ENCODE measurements at regions not wholly inside any gene's neighbourhood (a gene's known extent, or its start where the extent isn't known, plus 50 kb on each side); places are given as distances from the start of the nearest gene placed in this dataset.
A peak's percentile ranks its signal among the peaks of the same experiment; 100 is the strongest.

DNA sequence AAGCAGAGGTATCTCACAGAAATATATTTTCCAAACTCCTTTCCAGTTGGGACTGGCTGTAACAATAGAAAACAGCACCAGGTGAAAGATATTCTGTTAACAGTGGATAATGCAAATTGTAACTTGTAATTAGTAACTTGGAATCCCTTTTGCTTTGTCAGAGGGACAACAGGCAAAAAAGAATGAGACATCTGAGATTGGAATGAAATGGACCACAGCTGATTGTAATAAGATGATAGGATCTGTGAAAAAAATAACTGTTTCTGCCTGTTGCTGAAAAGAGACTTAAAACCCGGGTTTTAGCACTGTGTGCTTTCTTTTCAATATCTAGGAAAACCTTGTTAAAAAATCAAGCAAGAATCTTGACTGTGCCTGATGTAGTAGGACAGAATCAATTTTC, 655.7 kb downstream of the METTL15 start:
- H3K9ac ChIP-seq (ENCODE audit: low read length): no peak overlapping the region
- DNase-seq (ENCODE audit: low read depth): peak; percentile 22
- H3K4me1 ChIP-seq (ENCODE audit: control insufficient read depth, insufficient read depth, low read length): peaks cover 6% of the 10 kb centered on the region
- H3K4me3 ChIP-seq (ENCODE audit: low read length): no peak overlapping the region
- H3K27me3 ChIP-seq (replicated peaks; ENCODE audit: control insufficient read depth, insufficient read depth, low read length): no peaks in the 10 kb centered on the region
- no peaks in the 10 kb centered on the region for H3K36me3 ChIP-seq (ENCODE audit: control insufficient read depth, insufficient read depth, low read length, severe bottlenecking)
- H3K9me3 ChIP-seq (ENCODE audit: control insufficient read depth, low read length): peaks cover 8% of the 10 kb centered on the region

DNA sequence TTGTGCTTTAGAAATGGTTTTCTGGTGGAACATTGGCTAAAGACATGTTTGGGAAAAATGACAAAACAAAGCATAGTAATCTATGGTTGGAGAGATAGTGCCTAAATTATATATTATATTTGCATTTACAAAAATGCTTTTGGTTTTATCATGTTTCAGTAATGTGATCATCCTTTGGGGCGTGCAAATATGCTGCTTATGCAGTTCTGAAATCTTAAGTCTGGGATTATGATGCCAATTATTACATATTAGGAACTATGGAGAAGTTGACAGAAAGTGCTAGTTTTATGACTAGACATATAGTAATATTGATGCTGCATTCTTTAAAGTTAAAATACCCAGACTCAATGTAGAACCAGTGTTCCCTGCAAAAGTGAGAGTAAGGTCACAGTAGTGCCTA, 655.0 kb downstream of the METTL15 start:
- no peak for DNase-seq (ENCODE audit: low read depth)
- H3K9me3 ChIP-seq (ENCODE audit: control insufficient read depth, low read length): peaks cover 4% of the 10 kb centered on the region
- H3K4me3 ChIP-seq (ENCODE audit: low read length): no peak overlapping the region
- H3K36me3 ChIP-seq (ENCODE audit: control insufficient read depth, insufficient read depth, low read length, severe bottlenecking): no peaks in the 10 kb centered on the region
- H3K9ac ChIP-seq (ENCODE audit: low read length): no peak overlapping the region
- no peaks in the 10 kb centered on the region for H3K27me3 ChIP-seq (replicated peaks; ENCODE audit: control insufficient read depth, insufficient read depth, low read length)
- H3K4me1 ChIP-seq (ENCODE audit: control insufficient read depth, insufficient read depth, low read length): peaks cover 7% of the 10 kb centered on the region

DNA sequence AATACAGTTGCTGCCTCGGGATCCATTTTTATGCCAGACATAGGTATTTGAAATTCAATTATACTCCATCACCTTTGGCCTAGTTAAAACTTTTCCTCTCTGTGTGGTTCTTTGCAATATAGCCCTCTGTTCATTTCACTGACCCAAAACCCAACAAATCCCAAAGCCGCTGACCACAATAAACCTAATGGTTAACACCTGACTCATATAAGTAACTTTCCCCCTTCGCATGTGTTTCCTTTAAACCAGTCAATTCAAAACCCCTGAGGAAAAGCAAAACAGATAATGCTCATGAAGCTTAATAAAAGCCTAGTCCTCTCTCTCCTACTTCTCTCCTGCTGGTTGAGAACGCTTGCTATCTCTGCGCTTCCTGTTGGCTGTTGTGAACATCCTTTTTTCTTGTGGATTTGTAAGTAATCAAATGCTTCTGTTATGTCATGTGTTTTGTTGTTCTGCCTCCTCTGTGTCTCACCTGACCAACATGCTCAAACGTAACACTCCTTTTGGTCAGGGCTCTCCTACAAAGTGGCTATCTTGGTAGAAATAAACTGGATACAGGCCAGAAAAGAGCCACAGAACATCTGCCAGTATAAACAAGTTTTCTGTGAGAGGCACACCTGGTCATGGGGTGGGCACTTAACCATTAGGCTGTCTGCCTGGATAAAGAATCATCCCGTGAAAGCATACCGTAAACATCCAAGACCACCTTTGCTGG, 652.6 kb downstream of the METTL15 start:
- Histone ChIP-seq H3K36me3 (ENCODE audit: control insufficient read depth, insufficient read depth, low read length, severe bottlenecking) (no peaks in the 10 kb centered on the region), H3K9me3 (ENCODE audit: control insufficient read depth, low read length) (no peaks in the 10 kb centered on the region), H3K9ac (ENCODE audit: low read length) (no peak overlapping the region), H3K4me1 (ENCODE audit: control insufficient read depth, insufficient read depth, low read length) (peaks cover 25% of the 10 kb centered on the region), H3K4me3 (ENCODE audit: low read length) (no peak overlapping the region), H3K27me3 (replicated peaks; ENCODE audit: control insufficient read depth, insufficient read depth, low read length) (no peaks in the 10 kb centered on the region)
- peak; percentile 34 for DNase-seq (ENCODE audit: low read depth)

DNA sequence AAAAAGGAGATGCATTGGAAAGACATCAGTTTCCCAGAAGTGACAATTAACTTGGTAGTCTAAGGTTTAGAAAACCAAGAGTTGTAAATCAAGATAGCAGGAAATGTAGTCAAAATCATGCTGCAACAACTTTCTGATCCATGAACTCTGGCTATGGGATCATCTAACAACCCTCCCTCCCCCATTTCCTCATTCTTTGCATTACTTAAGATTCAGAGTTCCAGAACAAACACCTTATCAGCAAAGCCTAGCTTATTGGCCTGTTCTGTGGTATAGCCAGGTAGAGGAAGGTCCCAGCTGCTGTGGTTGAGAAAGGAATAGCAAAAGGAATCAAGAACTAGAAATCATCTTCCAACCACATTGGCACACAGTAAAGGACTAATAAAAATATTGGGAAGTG, 651.1 kb downstream of the METTL15 start:
- Histone ChIP-seq H3K36me3 (ENCODE audit: control insufficient read depth, insufficient read depth, low read length, severe bottlenecking) (no peaks in the 10 kb centered on the region), H3K9ac (ENCODE audit: low read length) (no peak overlapping the region), H3K9me3 (ENCODE audit: control insufficient read depth, low read length) (no peaks in the 10 kb centered on the region), H3K27me3 (replicated peaks; ENCODE audit: control insufficient read depth, insufficient read depth, low read length) (no peaks in the 10 kb centered on the region), H3K4me1 (ENCODE audit: control insufficient read depth, insufficient read depth, low read length) (peaks cover 25% of the 10 kb centered on the region), H3K4me3 (ENCODE audit: low read length) (no peak overlapping the region)
- DNase-seq (ENCODE audit: low read depth): no peak

DNA sequence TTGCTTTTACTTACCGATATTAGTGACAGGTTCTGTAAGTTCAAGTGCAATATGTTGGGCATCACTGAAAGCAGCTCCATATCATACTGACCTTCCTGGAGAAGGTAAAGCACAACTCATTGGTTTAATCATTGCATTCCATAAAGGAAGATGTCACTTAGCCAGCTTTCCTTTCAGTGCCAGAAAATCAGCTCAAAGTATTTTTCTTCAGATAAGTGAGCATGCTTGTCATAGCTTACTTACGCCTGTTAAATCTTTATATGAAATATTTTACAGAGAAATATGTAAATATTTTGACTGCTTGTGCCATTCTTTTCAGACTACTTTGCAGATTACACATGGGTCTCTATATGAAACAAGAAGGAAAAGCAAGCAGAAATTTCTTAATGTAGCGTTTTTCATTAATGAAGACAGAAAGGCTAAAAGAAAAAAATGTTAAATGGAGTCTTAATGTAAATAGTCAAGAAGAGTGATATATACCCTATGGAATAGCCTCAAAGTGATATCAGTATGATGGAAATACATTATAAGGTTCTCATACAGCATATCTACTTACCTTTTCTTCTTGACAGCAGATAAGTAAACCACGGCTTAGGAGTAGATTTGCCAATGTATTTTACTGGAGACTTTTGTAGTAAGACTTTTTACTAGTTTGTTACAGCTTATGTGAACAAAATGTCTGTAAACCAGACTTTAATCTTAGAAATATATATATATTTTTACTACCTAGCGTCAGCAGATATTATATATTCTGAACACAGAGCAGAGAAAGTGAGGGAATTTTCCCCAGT, 649.7 kb downstream of the METTL15 start:
- Histone ChIP-seq H3K36me3 (ENCODE audit: control insufficient read depth, insufficient read depth, low read length, severe bottlenecking) (no peaks in the 10 kb centered on the region), H3K4me1 (ENCODE audit: control insufficient read depth, insufficient read depth, low read length) (peaks cover 25% of the 10 kb centered on the region), H3K9ac (ENCODE audit: low read length) (no peak overlapping the region), H3K27me3 (replicated peaks; ENCODE audit: control insufficient read depth, insufficient read depth, low read length) (no peaks in the 10 kb centered on the region), H3K9me3 (ENCODE audit: control insufficient read depth, low read length) (no peaks in the 10 kb centered on the region), H3K4me3 (ENCODE audit: low read length) (no peak overlapping the region)
- DNase-seq (ENCODE audit: low read depth): peak; percentile 65

DNA sequence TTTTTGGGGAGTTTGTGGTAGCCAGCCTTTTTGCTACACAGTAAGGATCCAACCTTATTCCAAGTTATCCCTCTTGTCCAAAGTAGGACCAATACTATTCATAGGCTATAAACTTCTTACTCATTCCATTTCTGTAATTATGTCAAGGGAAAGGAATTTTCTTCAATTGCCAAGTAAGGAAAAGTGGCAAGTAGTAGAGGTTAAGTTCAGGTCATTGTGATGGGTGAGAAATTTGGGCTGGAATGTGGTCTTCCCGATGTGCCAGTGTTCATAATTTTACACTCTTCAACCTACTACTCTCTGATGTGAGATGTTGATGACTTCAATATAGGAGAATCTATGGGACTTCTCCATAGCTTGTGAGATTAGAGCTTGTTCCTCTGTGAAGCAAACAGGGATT, 648.8 kb downstream of the METTL15 start:
- no peaks in the 10 kb centered on the region for H3K27me3 ChIP-seq (replicated peaks; ENCODE audit: control insufficient read depth, insufficient read depth, low read length)
- H3K9ac ChIP-seq (ENCODE audit: low read length): no peak overlapping the region
- H3K9me3 ChIP-seq (ENCODE audit: control insufficient read depth, low read length): no peaks in the 10 kb centered on the region
- no peaks in the 10 kb centered on the region for H3K36me3 ChIP-seq (ENCODE audit: control insufficient read depth, insufficient read depth, low read length, severe bottlenecking)
- peak; percentile 46 for DNase-seq (ENCODE audit: low read depth)
- H3K4me3 ChIP-seq (ENCODE audit: low read length): peak overlapping the region; percentile 14
- H3K4me1 ChIP-seq (ENCODE audit: control insufficient read depth, insufficient read depth, low read length): peaks cover 25% of the 10 kb centered on the region

DNA sequence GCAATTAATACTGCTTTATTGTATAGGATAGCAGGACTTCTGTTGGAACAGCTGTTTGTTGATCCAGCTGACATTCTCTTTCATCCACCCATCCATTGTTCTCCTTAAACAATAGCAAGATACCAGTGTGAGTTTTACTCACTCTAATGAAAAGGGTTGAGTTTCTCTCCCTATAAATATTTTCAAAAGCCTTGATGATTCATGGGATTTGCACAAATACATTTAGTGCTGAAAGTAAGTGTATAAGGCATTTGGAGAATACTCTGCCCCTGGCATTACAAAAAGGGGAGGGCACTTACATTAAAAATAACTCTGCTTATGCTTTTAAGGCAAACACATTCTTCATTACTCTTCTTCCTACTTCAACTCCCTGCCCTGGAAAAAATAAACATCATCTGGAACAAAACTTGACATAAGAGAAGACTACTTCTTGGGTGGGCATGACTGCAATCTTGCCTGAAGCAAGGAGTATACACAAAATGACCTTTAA, 634.9 kb downstream of the METTL15 start:
- peaks cover 3% of the 10 kb centered on the region for H3K4me1 ChIP-seq (ENCODE audit: control insufficient read depth, insufficient read depth, low read length)
- DNase-seq (ENCODE audit: low read depth): peak; percentile 50
- no peak overlapping the region for H3K4me3 ChIP-seq (ENCODE audit: low read length)
- H3K9me3 ChIP-seq (ENCODE audit: control insufficient read depth, low read length): no peaks in the 10 kb centered on the region
- H3K36me3 ChIP-seq (ENCODE audit: control insufficient read depth, insufficient read depth, low read length, severe bottlenecking): no peaks in the 10 kb centered on the region
- no peak overlapping the region for H3K9ac ChIP-seq (ENCODE audit: low read length)
- H3K27me3 ChIP-seq (replicated peaks; ENCODE audit: control insufficient read depth, insufficient read depth, low read length): no peaks in the 10 kb centered on the region

DNA sequence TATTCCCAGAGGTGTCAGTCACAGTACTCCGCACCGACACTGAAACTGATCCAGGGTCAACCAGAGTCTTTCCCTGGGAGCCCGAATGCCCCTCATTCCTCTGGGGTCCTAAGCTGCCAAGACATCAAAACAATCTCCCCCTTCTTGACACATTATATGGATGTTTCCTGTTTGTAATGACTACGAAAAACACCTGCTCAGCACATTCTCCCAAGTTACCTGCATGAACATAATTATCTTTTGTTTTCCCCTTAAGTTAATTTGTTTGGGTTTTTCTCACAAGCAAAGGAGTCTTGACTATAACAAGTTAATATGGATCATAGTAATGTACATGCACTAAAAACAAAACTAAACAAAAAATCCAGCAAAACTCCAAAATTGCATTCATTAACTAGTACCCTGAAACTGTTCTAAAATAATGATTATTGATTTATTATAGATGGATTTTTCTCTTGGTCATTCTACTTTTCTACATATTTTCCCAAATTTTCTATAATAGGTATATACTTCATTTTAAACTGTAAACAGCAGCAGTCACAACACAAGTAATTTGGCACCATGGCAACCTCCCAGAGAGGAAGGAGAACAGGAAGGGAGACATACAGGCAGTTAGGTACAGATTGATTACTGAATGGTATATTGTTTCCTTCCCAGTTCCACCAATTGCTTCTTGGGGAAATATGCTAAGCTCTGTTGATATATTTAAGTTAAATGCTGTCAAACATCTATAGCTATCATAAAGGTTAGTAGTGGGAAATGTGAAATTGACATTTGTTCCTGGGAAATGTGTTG, 631.5 kb downstream of the METTL15 start:
- Histone ChIP-seq H3K9me3 (ENCODE audit: control insufficient read depth, low read length) (no peaks in the 10 kb centered on the region), H3K4me1 (ENCODE audit: control insufficient read depth, insufficient read depth, low read length) (peaks cover 3% of the 10 kb centered on the region), H3K4me3 (ENCODE audit: low read length) (no peak overlapping the region), H3K9ac (ENCODE audit: low read length) (no peak overlapping the region), H3K36me3 (ENCODE audit: control insufficient read depth, insufficient read depth, low read length, severe bottlenecking) (no peaks in the 10 kb centered on the region), H3K27me3 (replicated peaks; ENCODE audit: control insufficient read depth, insufficient read depth, low read length) (no peaks in the 10 kb centered on the region)
- DNase-seq (ENCODE audit: low read depth): no peak

DNA sequence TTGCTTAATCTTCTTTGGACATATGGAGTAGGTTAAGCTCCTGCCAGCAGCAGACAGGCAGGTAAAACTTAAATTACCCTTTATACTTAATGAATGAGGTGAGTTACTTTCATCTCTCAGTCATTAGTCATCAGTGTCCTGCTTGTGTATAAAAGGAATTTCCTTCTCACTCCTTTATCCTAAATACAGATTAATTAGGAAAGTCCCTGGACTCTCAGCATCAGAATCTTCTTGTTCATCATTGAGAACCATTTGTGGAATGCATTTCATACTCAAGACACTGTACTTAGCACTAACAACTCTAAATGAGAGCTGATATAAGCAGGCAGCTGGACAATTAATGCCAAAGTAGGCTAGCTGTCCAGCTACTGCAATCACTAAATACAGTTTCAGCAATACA, 630.4 kb downstream of the METTL15 start:
- Histone ChIP-seq H3K27me3 (replicated peaks; ENCODE audit: control insufficient read depth, insufficient read depth, low read length) (no peaks in the 10 kb centered on the region), H3K4me3 (ENCODE audit: low read length) (no peak overlapping the region), H3K4me1 (ENCODE audit: control insufficient read depth, insufficient read depth, low read length) (peaks cover 3% of the 10 kb centered on the region), H3K9me3 (ENCODE audit: control insufficient read depth, low read length) (no peaks in the 10 kb centered on the region), H3K9ac (ENCODE audit: low read length) (no peak overlapping the region), H3K36me3 (ENCODE audit: control insufficient read depth, insufficient read depth, low read length, severe bottlenecking) (no peaks in the 10 kb centered on the region)
- DNase-seq (ENCODE audit: low read depth): no peak

DNA sequence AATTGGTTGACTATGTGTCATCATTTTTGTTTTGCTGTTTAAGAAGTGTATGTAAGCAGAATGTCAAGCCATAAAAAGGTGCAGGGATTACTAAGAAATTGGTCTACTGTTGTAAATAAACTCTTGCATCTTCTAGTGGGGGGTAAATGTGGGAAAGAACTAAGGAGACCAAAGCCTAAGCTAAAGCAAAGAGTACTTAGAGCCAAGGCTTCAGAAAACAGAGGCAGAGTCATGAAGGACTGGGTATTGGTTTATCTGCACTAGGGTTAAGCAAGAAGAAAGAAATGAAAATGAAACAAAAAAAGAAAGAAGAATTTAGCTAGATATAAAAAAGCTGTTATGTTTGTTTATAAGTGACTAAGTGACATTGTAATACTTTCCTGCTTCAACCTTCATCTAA, 628.1 kb downstream of the METTL15 start:
- Histone ChIP-seq H3K4me1 (ENCODE audit: control insufficient read depth, insufficient read depth, low read length) (peaks cover 3% of the 10 kb centered on the region), H3K36me3 (ENCODE audit: control insufficient read depth, insufficient read depth, low read length, severe bottlenecking) (no peaks in the 10 kb centered on the region), H3K9me3 (ENCODE audit: control insufficient read depth, low read length) (no peaks in the 10 kb centered on the region), H3K9ac (ENCODE audit: low read length) (no peak overlapping the region), H3K4me3 (ENCODE audit: low read length) (no peak overlapping the region), H3K27me3 (replicated peaks; ENCODE audit: control insufficient read depth, insufficient read depth, low read length) (no peaks in the 10 kb centered on the region)
- DNase-seq (ENCODE audit: low read depth): no peak

DNA sequence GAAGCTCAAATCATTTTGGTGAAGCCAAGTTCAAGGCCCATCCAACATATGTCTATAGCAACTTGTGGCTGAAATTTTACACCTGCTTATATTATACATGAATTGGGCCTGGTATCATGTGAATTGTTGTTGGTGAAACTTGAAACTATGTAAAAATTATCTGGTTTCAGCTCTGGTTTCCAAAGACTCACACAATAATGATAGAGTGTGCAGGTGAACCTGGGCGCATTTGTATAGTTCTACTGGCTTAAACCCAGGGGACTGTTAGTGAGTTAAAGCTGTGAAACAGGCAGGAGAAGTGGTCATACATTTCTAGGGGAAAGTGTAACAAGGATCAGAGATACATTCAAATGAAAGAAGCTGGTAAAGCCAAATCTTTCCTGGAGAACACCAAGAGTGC, 627.3 kb downstream of the METTL15 start:
- Histone ChIP-seq H3K4me3 (ENCODE audit: low read length) (no peak overlapping the region), H3K9me3 (ENCODE audit: control insufficient read depth, low read length) (no peaks in the 10 kb centered on the region), H3K36me3 (ENCODE audit: control insufficient read depth, insufficient read depth, low read length, severe bottlenecking) (no peaks in the 10 kb centered on the region), H3K9ac (ENCODE audit: low read length) (no peak overlapping the region), H3K27me3 (replicated peaks; ENCODE audit: control insufficient read depth, insufficient read depth, low read length) (no peaks in the 10 kb centered on the region), H3K4me1 (ENCODE audit: control insufficient read depth, insufficient read depth, low read length) (peaks cover 3% of the 10 kb centered on the region)
- no peak for DNase-seq (ENCODE audit: low read depth)
